Uterus (tissue), 2 donors: ENCODE measurements at regions not wholly inside any gene's neighbourhood (a gene's known extent, or its start where the extent isn't known, plus 50 kb on each side); places are given as distances from the start of the nearest gene placed in this dataset.

Source experiments
- POLR2A ChIP-seq, 2 donors: fragments of 450-650 bp; IDR thresholded peaks; one replicate each; pipeline ENCODE4 v1.6.1; 2016; ENCODE audit warnings: antibody characterized with exemption in 2 of 2, mild to moderate bottlenecking in 1 of 2, moderate library complexity in 1 of 2
- TF ChIP-seq, protein P1 (sequence below), 4 experiments: fragments of 200-600 bp in 2 of 4; fragments of 450-650 bp in 2 of 4; sonication (generic) in 2 of 4; IDR thresholded peaks; one replicate each; pipeline ENCODE4 v1.5.1; 2016 to 2019; ENCODE audit warnings: antibody characterized with exemption in 4 of 4, mild to moderate bottlenecking in 2 of 4, moderate library complexity in 1 of 4

GRCh38 chr5:162995568-162995967 is 441.8 kb upstream of the CCNG1 start:
- TF ChIP-seq, protein P1, sequence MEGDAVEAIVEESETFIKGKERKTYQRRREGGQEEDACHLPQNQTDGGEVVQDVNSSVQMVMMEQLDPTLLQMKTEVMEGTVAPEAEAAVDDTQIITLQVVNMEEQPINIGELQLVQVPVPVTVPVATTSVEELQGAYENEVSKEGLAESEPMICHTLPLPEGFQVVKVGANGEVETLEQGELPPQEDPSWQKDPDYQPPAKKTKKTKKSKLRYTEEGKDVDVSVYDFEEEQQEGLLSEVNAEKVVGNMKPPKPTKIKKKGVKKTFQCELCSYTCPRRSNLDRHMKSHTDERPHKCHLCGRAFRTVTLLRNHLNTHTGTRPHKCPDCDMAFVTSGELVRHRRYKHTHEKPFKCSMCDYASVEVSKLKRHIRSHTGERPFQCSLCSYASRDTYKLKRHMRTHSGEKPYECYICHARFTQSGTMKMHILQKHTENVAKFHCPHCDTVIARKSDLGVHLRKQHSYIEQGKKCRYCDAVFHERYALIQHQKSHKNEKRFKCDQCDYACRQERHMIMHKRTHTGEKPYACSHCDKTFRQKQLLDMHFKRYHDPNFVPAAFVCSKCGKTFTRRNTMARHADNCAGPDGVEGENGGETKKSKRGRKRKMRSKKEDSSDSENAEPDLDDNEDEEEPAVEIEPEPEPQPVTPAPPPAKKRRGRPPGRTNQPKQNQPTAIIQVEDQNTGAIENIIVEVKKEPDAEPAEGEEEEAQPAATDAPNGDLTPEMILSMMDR (IDR thresholded peaks at IDR 0.05), result no peak
- TF ChIP-seq POLR2A (IDR thresholded peaks at IDR 0.05), result no peak
